ENCODE measurements at regions not wholly inside any gene's neighbourhood (a gene's known extent, or its start where the extent isn't known, plus 50 kb on each side); places are given as distances from the start of the nearest gene placed in this dataset.
A peak's percentile ranks its signal among the peaks of the same experiment; 100 is the strongest.

GRCh38 chr1:117268535-117269455, 58.1 kb upstream of the VTCN1 start (continued):
- no peak for TF ChIP-seq MAFK (IDR thresholded peaks at IDR 0.05; ENCODE audit: low read depth, low read length)

GRCh38 chr1:117267232-117267774, 56.6 kb upstream of the VTCN1 start:
- H3K27ac ChIP-seq (ENCODE audit: insufficient read depth, low read length) = no peak overlapping the region
- H3K79me1 ChIP-seq (ENCODE audit: low read depth in 1 of 2, low read length in 2 of 2) = no peaks in the 10 kb centered on the region
- H2BK15ac ChIP-seq (ENCODE audit: low read depth, low read length) = no peak overlapping the region
- no peak overlapping the region for H3K14ac ChIP-seq (replicated peaks; ENCODE audit: low read depth, low read length)
- no peak overlapping the region for H2AFZ ChIP-seq (replicated peaks; ENCODE audit: low read length, poor library complexity)
- no CpG with 5 or more reads among the region's 3 CpGs for WGBS, 2 experiments (ENCODE audit: extremely low coverage in 2 of 2, insufficient read length in 1 of 2)
- no peaks in the 10 kb centered on the region for H4K20me1 ChIP-seq (ENCODE audit: insufficient read depth, low read length)
- ChIA-PET POLR2A (ENCODE audit: unreplicated experiment) (no interaction called here), CTCF (interaction anchor here (1.1 kb wide), 1 partner anchor 11 kb away, joined by 3 read pairs; no protein-coding TSS in a partner anchor)
- H2BK20ac ChIP-seq (ENCODE audit: low read depth, low read length) = no peak overlapping the region
- H4K5ac ChIP-seq (ENCODE audit: low read depth, low read length) = no peak overlapping the region
- no peak overlapping the region for H2AK5ac ChIP-seq (ENCODE audit: low read depth, low read length)
- H3K36me3 ChIP-seq (ENCODE audit: control insufficient read depth, insufficient read depth, low read length) = no peaks in the 10 kb centered on the region
- no peak overlapping the region for H3K23ac ChIP-seq (ENCODE audit: low read depth, low read length)
- no peak overlapping the region for H2BK120ac ChIP-seq (ENCODE audit: low read depth, low read length)
- H3K9me1 ChIP-seq (ENCODE audit: insufficient read depth, low read length) = no peaks in the 10 kb centered on the region
- H2BK5ac ChIP-seq (ENCODE audit: low read depth, low read length, poor library complexity, severe bottlenecking) = no peak overlapping the region
- no peak overlapping the region for H3K4ac ChIP-seq (ENCODE audit: low read depth, low read length)
- H3K4me1 ChIP-seq (ENCODE audit: control insufficient read depth, insufficient read depth, low read length) = 0 out of 2 replicates have a peak, but pooled peaks cover 1% of the 10 kb centered on the region
- TF ChIP-seq BHLHE40 (IDR thresholded peaks at IDR 0.05; ENCODE audit: low read depth, low read length) (no peak), RFX5 (IDR thresholded peaks at IDR 0.05; ENCODE audit: low read depth, low read length) (no peak), CEBPB (IDR thresholded peaks at IDR 0.05; ENCODE audit: low read depth, low read length) (0 out of 2 replicates have a peak, but pooled peaks have one; percentile 39)
- H4K91ac ChIP-seq (ENCODE audit: insufficient read depth, low read depth, low read length) = no peak overlapping the region
- peaks cover 6% of the 10 kb centered on the region for H3K27me3 ChIP-seq (ENCODE audit: control insufficient read depth, insufficient read depth, low read length)
- ATAC-seq (ENCODE audit: low read depth) (no peak), DNase-seq (no peak)
- no peak overlapping the region for H3K4me3 ChIP-seq (ENCODE audit: insufficient read depth, low read depth, low read length)
- intact Hi-C loops (cut with micrococcal nuclease) (no loop called here), dilution Hi-C loops (cut with HindIII; ENCODE audit: low sequenced_read_pairs, unreplicated experiment) (no loop called here), in situ Hi-C loops (cut with MboI; ENCODE audit: low sequenced_read_pairs) (no loop called here)
- no peak overlapping the region for H3K18ac ChIP-seq (ENCODE audit: low read depth, low read length)
- H3K56ac ChIP-seq (ENCODE audit: extremely low read depth, insufficient read depth, low read length) = no peak overlapping the region
- H4K8ac ChIP-seq (ENCODE audit: low read depth in 2 of 2, low read length in 2 of 2) = no peak overlapping the region
- H3K9ac ChIP-seq (ENCODE audit: low read depth, low read length) = no peak overlapping the region
- H3K9me3 ChIP-seq (ENCODE audit: control insufficient read depth, insufficient read depth, low read length) = no peaks in the 10 kb centered on the region
- no peak overlapping the region for H3K4me2 ChIP-seq (ENCODE audit: low read depth, low read length)
- H2AK9ac ChIP-seq (replicated peaks; ENCODE audit: low read depth, low read length, poor library complexity) = no peak overlapping the region
- BruUV-seq (replicated peaks) = no TSS peak

All from IMR-90 (cell line).